DOHH2 (cell line): ENCODE measurements at regions not wholly inside any gene's neighbourhood (a gene's known extent, or its start where the extent isn't known, plus 50 kb on each side); places are given as distances from the start of the nearest gene placed in this dataset.

Experiments
- EZH2phosphoT487 ChIP-seq: fragments of 200-600 bp; sonication (generic); IDR thresholded peaks from 2 replicates; pipeline ENCODE4 v1.6.1; 2017; ENCODE audit warnings: borderline replicate concordance, mild to moderate bottlenecking, antibody characterized with exemption, low read length, moderate library complexity, mixed read lengths
- TF ChIP-seq, protein P1 (sequence below): fragments of 200-600 bp; sonication (generic); IDR thresholded peaks from one replicate; pipeline ENCODE4 v1.5.1; 2014; ENCODE audit warnings: antibody characterized with exemption, mild to moderate bottlenecking, low read depth, low read length; ENCODE audit not compliant: poor library complexity, severe bottlenecking

DNA sequence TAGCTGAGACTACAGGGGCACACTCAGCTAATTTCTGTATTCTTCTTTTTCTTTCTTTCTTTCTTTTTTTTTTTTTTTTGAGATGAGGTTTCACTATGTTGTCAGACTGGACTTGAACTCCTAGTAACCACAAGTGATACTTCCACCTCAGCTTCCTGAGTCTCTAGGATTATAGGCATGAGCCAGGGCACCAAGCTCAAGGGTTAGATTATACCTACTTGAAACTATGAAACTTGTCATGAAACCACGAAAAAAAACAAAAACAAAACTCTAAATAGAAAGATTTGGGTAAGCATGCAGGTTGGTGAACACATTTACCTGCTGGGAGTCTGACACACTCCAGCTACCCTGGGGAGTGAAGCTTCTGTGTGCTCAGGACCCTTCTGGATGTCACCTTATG, 2250.4 kb downstream of the MRPL39 start:
- TF ChIP-seq, protein P1, sequence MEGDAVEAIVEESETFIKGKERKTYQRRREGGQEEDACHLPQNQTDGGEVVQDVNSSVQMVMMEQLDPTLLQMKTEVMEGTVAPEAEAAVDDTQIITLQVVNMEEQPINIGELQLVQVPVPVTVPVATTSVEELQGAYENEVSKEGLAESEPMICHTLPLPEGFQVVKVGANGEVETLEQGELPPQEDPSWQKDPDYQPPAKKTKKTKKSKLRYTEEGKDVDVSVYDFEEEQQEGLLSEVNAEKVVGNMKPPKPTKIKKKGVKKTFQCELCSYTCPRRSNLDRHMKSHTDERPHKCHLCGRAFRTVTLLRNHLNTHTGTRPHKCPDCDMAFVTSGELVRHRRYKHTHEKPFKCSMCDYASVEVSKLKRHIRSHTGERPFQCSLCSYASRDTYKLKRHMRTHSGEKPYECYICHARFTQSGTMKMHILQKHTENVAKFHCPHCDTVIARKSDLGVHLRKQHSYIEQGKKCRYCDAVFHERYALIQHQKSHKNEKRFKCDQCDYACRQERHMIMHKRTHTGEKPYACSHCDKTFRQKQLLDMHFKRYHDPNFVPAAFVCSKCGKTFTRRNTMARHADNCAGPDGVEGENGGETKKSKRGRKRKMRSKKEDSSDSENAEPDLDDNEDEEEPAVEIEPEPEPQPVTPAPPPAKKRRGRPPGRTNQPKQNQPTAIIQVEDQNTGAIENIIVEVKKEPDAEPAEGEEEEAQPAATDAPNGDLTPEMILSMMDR: no peak
- TF ChIP-seq EZH2phosphoT487: no peak
